ENCODE measurements at regions not wholly inside any gene's neighbourhood (a gene's known extent, or its start where the extent isn't known, plus 50 kb on each side); places are given as distances from the start of the nearest gene placed in this dataset.

GRCh38 chr9:85322592-85322991 is 419.2 kb downstream of the AGTPBP1 start:
- TF ChIP-seq POLR2A (IDR thresholded peaks at IDR 0.05) (no peak), CTCF (IDR thresholded peaks at IDR 0.05) (no peak)
